ACHN (cell line): ENCODE measurements at regions not wholly inside any gene's neighbourhood (a gene's known extent, or its start where the extent isn't known, plus 50 kb on each side); places are given as distances from the start of the nearest gene placed in this dataset.

Source experiments
- DNase-seq: peaks from one replicate; pipeline ENCODE4 v3.0.0-alpha.2; 2015
- in situ Hi-C: cut with HindIII; loops from 2 replicates; pipeline ENCODE4 v1.10.0; 2017; ENCODE audit warnings: low sequenced_read_pairs, low pct_ligation_motif_present, low pct_unique_long_range_greater_than_20kb

GRCh38 chr16:65515193-65515592 lies 393.3 kb upstream of the CDH11 start:
- no peak for DNase-seq
- in situ Hi-C loops, result no loop called here

DNA sequence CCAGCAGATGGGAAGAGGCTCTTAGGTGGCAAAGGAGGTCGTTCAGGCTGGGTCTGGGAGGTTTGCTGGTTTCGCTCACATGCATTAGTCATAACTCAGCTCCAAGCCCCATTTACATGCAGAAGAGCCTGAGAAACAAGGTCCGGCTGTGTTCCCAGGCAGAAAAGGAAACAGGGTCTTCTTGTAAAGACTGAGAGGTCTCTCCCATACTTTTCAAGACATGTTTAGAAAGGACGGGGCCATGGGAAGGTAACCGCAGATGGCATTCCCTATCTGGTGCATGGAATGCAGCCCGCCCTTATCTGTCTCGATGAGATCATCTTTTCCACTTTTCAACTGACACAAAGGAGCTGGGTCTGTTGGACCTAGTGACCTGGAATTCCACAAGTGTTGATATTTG lies 389.0 kb upstream of the CDH11 start:
- in situ Hi-C loops, result no loop called here
- no peak for DNase-seq

DNA sequence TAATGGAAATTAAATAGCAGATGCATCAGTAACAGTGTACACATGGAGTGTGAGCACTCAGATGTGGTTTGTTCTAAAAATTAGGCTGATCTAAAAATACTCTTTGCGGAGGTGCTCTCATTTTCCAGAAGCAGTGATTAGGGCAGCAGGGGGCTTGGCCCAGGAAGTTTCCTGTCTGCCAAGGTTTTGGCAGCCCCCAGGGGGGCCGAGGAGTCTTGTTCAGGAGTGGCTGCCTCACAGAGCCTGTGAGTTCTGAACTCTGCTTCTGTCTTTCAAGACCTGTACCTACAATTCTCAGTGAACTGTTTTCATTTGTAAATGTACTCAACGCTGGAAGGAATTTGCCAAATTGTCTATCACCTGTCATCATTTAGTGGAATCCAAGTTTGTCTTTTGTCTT lies 388.4 kb upstream of the CDH11 start:
- DNase-seq, result no peak
- in situ Hi-C loops, result no loop called here

DNA sequence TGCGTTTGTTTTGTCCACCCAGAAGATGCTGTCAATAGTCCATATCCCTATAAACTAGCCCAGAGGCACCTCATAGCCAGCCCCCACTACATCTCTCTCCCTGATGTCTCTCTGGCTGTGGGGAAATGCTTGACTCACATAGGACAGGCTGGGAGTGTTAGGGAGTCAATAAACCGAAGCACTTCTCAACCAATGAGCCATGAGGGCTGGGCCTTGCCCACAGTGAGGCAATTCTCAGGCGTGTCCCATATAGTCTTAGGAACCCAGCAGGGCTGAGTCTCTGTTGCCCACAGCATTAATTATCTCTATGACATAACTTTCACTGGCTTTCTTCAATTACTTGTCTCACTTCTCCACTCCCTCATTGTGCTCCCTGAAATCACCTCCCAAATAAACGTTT lies 387.3 kb upstream of the CDH11 start:
- in situ Hi-C loops, result no loop called here
- DNase-seq, result no peak

- in situ Hi-C loops, result no loop called here
- no peak for DNase-seq
Measured at GRCh38 chr16:65500919-65501318, 379.1 kb upstream of the CDH11 start.

- no peak for DNase-seq
- in situ Hi-C loops, result no loop called here
Measured at GRCh38 chr16:65500007-65500406, 378.1 kb upstream of the CDH11 start.

DNA sequence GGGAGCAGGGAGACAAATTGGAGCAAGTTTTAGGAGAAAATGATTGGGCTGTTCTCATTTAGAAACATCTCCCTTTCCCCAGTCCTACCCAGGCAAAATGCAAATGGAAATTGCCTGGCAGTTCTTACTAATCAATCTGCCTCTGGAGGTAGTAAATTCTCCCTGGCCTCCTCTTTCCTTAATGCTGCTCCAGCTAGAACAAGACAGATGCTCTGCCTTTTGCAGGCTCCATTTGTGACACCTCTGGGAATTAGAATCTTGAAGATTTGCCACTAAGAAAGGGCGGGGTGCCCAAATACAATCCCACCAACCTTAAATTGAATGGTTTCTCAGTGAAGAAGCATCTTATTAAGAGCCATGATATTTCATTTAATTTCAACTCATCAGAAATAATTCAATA lies 377.7 kb upstream of the CDH11 start:
- DNase-seq, result no peak
- in situ Hi-C loops, result no loop called here

DNA sequence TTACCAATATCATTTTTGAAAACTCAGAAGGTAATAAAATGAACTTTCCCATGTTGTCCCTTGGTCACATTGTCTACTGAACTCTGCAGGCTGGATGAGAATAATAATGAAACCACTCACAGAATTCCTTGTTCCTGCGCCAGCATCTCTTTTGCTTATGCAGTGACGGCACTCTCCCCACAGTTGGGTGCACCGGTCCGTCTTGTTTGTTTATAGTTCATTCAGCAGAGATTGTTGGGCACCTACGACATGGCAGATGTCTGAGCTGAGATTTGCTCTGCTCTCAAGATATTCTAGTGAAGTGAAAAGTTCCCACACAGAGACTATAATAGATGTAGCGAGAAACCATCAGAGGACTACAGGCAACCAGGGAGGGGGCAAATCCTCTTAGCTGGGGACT lies 375.7 kb upstream of the CDH11 start:
- in situ Hi-C loops, result no loop called here
- no peak for DNase-seq

- no peak for DNase-seq
- in situ Hi-C loops, result no loop called here
Measured at GRCh38 chr16:65495106-65495505, 373.2 kb upstream of the CDH11 start.

DNA sequence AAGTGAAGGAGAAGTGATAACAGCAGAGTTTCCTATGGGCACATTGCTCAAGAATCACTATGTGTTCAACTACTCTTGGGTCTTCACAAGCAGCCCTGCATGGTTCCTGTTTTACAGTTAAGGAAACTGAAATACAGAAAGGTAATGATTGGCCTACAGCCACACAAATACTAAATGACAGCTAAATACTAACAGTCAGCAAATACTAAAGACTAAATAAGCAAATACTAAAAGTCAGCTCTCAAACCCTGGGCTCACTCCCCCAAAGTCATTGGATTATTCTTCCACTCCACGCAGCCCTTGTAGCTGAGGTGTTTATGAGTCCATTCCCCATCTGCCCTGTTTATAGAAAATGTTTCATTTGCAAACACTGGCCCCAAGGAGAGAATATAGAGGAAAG lies 372.7 kb upstream of the CDH11 start:
- no peak for DNase-seq

GRCh38 chr16:65494080-65494479 lies 372.2 kb upstream of the CDH11 start:
- in situ Hi-C loops, result no loop called here
- no peak for DNase-seq

More for the DNA sequence above, 372.7 kb upstream of the CDH11 start:
- in situ Hi-C loops, result no loop called here

DNA sequence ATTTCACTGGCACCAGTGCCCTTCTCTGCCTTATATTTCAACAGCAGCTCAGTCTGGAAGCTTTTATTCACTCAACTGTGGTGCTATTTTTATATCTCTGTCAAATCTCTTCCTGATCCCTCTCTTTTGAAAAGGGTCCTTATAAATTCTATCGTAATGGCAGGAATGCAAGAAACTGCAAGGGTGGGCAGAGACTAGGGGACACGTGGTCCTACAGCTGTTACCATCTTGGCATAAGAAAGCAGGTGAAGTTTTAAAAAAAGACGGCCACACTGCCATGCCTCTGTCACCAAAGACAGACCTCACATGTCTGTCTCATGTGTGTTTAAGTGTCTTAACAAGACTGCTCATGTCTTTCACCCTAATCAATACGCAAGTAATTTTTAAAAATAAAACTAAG lies 368.4 kb upstream of the CDH11 start:
- no peak for DNase-seq
- in situ Hi-C loops, result no loop called here

- no peak for DNase-seq
- in situ Hi-C loops, result no loop called here
Measured at GRCh38 chr16:65489531-65490023, 367.7 kb upstream of the CDH11 start.

DNA sequence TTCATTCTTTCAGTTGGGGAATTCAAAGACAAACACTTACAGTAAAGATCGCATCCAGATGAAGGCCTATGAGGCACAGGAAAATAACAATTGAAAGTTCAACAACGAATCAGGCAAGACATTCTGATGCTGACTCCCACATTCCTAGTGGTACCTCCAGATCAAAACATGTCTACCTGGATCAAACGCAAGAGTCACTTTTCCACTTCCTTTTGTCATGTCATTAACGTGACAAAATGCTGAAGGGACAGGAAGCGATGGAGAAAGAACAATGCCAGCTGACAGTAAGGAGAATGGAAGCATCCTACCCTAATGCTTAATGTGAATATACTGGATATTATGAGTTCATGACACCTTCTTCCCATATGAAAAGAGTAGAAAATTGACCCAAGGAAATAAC lies 365.4 kb upstream of the CDH11 start:
- DNase-seq, result no peak
- in situ Hi-C loops, result no loop called here

GRCh38 chr16:65481956-65482355 lies 360.1 kb upstream of the CDH11 start:
- in situ Hi-C loops, result no loop called here
- DNase-seq, result no peak

DNA sequence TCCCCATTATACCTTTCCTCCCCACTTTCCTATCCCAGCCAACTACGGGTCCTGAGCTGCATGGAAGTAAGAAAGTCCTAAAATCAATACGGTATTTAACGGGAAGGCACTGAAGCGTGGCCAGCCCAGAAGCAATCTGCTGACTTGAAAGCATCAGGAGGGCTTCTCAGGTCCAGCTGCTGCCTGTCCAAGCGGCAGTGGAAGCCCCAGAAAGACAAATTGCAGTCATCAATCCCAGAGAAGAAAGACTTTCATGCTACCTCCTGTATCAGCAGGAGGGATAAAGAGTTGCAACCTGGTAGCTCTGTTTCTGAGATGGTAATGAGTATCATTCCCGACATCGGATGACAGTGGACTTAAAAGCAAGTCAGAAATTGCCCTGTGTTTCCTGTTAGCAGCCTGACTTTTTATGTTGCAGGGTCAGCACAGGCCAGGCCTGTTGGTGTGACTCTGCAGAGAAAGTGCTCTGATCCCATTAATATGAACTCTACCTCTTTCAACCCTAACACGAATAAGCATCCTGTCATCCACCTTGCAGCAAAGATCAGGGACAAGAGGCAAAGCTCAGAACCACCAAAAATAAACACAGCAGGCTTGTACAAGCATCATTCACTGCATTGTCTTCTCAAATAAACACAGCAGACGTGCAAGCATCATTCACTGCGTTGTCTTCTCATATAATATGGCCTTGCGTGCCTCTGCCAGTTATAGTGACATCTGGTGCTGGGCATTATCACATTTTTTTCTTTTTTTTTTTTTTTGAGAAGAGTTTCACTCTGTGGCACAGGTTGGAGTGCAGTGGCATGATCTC lies 358.6 kb upstream of the CDH11 start:
- in situ Hi-C loops, result no loop called here

DNA sequence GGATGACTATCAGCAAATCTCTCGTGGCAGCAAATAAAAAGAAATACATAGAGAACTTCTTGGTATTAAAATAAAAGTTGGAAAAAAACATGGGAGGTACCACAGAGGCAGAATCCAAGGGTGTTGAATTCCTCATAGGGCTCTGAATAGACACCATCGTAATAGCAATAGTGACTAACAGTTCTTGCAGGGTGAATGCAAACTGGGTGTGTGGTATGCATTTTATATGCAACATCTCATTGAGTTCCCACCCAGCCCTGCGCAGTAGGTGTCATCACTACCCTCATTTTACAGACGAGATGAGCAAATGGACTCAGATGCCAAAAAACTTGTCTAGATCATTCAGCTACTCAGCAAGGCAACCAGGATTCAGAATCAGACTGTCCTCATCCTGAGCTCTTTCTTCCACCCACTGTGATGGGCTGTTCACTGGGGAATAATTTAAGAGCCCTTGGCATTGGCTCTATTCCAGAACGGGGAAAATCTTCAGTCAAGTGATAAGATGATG lies 354.6 kb upstream of the CDH11 start:
- DNase-seq, result no peak
- in situ Hi-C loops, result no loop called here

More for the DNA sequence above, 358.6 kb upstream of the CDH11 start:
- no peak for DNase-seq

DNA sequence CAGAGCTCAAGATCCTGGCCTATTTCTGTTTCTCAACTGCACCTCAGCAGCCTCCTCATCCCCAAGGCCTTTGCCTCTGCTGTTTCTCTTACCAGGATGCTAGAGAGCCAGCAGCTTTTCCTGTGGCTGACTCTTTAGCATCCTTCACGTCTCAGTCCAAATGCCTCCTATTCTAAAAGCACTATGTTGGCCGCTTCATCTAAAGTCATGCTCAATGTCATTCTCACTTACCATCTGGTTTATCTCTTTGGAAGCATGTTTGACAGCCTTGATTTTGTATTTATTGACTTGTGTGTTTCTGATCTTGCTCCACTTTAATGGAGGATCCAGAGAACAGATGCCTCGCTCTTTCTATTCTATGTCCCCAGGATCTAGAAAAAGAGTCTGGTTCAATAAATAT lies 351.8 kb upstream of the CDH11 start:
- in situ Hi-C loops, result no loop called here
- DNase-seq, result no peak

GRCh38 chr16:65469116-65469515 lies 347.3 kb upstream of the CDH11 start:
- in situ Hi-C loops, result no loop called here

DNA sequence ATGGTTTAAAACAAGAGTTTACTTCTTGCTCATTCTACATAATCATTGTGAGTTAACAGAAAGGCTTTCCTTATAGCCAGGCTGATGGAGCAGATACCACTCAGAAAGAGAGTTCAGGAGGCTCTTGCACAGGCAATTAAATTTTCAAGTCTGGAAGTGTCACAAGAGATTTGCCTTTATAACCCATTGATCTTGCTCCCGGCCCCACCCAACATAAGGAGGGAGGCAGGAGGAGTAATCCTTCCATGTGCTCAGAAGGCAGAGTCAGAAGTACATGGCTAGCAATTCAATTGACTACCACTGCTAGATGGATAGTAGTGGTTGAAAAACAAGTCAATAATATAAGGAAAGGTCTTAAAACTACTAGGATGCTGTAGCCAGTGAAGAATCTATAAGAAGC lies 346.3 kb upstream of the CDH11 start:
- no peak for DNase-seq
- in situ Hi-C loops, result no loop called here

More at GRCh38 chr16:65469116-65469515, 347.3 kb upstream of the CDH11 start:
- DNase-seq, result no peak
